ENCODE measurements at regions not wholly inside any gene's neighbourhood (a gene's known extent, or its start where the extent isn't known, plus 50 kb on each side); places are given as distances from the start of the nearest gene placed in this dataset.

DNA sequence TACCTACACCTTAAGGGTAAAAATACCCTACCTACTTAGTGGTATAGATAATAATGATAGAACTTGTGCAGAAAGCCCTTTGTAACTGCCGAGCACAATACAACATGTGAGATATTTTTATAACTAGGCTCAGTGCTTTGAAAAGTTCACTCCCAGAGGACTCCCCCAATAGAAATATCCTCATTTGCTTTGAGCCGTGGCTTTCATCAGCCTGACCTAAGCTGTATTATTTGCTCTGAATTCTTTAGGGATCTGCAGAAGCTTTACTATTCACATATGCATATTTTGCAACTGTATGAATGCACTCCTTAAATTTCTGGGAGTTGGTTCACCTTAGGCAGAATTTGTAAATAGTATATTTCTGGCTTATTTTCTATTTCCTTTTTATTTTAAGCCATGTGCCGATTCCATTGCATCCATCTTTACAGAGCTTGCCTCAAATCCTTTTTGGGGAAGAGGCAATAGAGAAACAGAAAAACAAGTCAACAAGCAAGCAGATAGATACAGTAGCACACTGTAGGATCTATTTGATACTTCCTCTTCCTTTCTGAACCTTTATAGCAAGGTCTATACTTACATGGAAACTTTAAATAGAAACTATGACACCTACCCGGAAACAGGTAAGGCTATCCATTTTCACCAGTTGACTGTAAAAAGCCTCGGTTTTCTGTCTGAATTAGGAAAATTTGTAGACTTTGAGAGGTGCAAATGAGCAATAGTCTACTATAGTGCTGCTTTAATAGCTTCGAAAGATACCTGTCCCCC is 242.5 kb upstream of the VCX3A start:
- no peak for DNase-seq

DNA sequence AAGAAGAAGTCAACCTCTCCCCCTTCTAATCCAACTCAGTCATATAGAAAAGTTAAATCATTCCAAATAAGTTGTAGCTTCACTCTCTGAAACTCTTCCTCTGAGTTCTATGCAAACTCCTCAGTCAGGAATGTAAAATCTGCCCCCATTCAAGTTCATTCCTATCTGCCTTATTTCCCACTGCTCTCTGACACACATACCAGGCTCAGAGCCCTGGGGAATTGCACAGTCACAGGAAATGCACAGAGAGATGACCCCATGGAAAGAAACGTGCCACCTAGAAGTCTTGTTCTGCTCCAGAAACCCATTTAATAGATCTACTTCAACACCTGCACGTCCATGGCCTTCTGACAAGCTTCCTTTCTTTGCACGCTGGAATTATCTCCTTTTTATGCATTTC is 236.0 kb upstream of the VCX3A start:
- DNase-seq, result no peak

DNA sequence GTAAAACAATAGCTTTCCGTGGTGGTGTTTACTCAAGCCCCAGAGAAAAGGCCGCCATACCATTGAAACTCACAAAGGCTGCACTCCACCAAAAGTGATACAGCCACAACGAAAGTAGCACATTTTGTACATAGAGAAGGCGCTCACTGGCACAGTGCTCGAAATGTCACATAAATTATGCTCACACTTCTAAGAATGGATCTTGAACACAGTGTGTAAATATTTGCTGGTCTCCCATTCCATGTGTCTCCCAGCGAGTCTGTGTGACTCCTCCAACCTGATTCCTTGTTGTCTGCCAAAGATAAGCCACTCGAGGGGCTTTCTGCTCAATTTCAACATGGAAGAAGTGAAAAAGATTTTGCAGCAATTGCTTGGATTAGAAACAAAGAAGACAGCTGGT is 234.0 kb upstream of the VCX3A start:
- DNase-seq, result no peak

DNA sequence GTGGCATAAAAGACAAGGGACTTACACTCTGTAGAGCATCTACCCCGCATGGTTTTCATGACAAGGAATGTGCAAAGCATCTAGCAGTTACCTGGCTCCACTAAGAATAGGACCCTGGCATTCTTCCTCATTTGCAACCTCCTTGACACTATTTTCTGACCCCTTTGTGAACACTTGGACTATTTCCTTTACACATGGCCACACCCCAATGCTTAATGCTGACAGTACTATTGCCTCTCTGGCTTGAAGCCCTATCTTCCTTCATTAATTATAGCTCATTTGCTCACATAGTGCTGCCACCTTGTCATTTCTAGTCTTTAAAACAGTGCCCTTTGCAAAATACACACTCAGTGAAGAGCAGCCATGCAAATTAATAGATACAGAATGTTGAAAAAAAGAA is 226.3 kb upstream of the VCX3A start:
- no peak for DNase-seq

DNA sequence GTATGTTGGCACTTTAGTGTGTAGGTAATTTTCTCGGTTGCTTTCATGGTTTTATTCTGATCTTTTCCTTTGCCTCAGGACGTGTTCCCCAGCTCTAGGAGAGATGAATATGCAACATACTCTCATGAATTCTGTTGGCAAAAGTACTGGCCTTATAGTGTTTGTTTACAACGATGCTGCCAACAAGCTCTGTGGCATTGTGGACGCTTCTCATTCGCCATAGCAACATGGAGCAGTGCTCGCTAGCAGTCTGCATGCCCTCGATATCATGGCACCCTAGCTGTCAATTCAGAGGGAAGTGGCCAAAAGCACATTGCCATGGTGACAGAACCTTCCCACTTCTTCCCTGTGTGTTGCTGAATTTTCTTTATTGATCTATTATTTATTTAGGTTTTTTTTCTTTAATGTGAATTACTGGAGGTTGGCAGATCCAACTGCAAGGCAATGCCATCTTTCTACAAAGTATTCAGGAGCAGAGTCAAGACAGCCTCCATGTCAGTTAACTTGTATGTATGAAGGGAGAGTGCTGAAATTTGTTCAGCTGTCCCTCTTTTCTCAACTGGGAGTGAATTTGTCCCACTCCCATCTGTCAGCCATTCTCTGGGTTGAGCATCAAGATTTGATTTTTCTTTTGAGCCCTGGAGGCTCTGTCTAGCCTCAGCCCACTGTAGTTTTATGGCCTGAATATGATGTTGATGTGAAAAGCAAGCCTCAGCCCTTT is 224.9 kb upstream of the VCX3A start:
- DNase-seq, result no peak

DNA sequence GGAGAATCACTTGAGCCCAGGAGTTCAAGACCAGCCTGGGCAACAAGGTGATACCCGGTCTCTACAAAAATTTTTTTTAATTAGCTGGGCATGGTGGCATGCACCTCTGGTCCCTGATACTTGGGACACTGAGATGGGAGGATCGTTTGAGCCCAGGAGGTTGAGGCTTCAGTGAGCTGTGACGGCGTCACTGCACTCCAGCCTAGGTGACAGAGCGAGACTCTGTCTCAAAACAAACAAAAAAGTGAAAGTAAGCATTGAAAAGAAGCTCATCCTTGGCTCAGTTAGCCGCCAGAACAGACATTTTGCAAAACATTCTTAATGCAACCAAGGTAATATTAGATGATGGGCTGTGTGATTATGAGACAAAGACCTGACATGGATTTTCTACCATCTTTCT is 223.3 kb upstream of the VCX3A start:
- no peak for DNase-seq

DNA sequence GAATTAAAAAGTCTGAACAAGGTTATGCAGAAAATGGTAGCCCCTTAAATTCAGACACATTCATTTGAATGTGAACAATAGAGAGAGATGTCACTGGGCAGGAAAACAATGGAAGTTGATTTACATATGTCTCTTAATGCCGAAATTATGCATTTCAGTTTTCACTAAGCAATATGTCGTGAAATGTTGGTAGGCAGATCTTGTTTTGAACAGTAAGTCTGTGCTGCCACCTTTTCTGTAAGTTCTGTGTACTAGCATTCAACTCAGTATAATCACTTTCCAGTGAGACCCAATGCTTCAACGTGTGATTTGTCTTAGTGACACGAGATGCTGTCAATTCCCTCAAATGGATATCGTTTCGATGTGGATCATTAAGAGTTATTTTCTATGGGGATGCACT is 222.7 kb upstream of the VCX3A start:
- DNase-seq, result no peak

DNA sequence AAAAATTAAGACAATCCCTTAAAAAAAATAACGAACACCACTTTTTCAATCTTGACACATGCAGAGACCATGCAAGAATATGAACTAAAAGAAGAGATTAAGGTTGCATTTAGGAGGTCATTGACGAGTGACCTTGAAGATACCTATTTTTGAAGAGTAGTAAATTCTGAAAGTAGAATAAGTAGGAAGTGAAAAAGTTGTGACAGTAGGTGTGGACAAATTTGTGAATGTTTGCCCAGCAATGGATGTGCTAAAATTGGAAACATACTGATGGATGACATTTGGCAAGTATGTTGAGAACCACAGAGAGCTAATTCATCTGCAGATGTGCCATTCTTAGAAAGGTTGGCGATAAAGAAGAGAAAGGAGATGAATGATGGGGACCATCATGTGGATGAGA is 213.7 kb upstream of the VCX3A start:
- no peak for DNase-seq

DNA sequence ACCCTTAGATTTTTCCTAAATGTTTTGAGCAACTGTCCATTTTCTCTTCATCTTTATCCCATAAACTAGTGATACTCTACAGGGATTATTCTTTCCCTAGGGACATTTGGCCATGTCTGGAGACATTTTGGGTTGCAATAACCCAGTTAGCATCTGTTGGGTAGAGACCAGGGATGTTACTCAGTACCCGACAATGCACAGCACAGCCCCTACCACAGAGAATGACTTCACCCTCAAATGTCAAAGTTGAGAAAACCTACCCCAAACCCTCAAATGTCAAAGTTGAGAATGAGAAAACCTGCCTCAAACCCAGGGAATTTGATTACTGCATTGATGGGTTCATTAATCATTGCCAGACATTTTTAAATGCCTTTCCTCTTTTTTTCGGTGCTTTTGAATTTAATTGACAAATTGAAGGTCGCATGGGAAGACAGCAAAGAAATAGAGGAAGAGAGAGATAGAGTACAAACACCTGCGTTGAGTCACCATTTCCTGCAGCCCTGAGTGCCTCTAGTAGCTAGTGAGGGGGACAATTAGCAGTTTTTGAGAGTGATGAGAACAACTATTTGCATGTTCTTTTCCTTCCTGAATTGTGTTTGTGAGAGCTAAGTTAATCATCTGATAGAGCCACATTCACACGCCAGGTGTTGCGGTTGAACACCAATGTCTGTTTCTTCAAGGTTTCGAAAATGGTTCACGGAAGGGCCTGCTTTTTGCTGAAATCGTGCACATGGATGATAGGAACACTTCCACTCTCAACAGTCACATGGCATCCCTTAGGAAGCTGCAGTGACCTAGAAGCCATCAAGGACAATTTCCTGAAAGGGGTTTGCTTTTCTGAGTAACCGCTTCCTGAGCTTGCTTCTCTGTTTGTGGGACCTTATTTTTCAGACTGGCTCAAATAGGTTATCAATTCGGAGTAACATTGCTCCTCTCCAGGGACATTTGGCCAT is 203.9 kb upstream of the VCX3A start:
- DNase-seq, result no peak

DNA sequence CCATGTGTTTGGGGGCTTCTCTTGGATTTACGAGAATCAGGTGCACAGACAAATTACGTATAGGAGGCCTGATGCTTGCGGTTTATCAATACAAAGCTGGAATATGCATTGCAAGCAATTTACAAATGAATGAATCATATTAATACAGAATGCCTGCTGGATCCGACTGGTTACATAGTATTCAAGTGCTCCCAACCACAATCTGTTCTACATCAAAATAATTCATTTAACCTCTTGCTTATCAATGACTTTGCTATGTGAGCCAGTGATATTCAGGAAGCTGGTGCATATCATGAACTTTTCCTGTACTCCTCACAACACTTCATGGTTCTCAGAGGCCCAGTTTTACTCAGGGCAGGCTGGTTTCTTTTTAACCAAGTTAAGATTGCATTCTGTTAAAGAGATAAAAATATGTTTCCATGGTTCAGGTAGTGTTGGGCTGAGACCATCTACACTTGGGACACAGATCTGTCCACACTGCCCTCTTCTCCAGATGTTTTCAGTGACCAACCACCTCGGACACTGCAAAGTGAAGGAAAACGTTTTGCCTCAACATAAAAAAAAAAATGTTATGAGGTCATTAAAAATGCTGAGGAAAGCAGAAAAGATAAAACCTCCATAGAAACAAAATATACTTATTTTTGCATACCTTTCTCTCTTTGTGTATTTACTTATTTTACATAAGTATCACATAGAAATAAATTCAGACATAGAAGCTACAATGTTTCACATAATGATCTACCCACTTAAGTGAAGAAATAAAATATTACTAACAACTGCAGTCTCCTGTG is 200.1 kb upstream of the VCX3A start:
- DNase-seq, result no peak

DNA sequence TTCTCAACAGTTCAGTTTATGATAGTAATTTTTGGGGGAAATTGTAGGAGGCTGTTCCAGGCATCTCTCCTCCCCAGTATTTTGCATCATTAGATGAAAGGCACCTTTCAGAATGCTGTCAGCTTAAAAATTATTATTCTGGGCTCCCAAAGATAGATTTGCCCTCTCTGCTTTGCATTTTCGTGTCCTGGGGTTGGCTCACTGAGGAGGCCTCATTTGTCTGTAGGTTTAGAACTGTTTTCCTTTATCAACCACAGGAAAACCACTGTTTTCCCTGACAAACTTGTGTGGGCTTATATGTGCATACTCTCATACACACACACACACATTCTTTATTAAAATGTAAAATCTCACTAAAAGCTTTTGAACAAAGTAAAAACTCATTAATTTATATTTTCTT is 197.2 kb upstream of the VCX3A start:
- DNase-seq, result no peak

DNA sequence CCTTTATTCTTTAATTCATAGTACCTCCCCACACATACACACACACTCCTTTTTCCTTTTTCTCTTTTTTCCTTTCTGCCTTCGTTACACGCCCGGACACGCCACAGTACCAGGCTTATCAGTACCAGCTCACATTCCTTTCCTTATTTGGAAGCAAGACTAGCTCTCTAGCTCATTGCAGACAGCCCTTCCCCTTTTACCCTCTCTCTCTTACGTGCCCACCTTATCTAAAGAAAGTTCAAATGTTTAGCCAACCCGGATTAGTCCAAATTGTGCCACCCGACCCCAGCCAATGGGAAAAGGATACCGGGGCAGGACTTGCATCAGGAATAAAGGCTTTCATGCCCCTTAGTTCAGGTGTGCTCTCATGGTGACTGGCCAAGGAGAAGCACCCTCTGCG is 194.7 kb upstream of the VCX3A start:
- no peak for DNase-seq

DNA sequence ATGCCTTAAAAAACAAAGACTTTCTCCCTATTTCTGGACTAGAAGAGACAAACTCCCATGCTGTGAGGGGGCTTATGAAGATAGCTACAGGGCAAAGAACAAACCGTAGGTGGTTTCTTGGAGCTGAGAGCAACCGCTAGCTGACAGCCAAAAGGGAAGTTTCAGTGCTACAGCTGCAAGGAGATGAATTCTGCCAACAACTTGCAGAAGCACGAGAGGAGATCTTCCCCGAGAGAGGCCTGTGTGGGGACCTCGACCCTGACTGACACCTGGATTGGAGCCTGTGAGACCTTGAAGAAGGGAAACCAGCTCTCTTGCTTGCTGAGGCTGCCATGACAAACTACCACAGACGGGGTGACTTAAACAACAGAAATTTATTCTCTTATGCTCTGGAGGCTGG is 183.8 kb upstream of the VCX3A start:
- no peak for DNase-seq

DNA sequence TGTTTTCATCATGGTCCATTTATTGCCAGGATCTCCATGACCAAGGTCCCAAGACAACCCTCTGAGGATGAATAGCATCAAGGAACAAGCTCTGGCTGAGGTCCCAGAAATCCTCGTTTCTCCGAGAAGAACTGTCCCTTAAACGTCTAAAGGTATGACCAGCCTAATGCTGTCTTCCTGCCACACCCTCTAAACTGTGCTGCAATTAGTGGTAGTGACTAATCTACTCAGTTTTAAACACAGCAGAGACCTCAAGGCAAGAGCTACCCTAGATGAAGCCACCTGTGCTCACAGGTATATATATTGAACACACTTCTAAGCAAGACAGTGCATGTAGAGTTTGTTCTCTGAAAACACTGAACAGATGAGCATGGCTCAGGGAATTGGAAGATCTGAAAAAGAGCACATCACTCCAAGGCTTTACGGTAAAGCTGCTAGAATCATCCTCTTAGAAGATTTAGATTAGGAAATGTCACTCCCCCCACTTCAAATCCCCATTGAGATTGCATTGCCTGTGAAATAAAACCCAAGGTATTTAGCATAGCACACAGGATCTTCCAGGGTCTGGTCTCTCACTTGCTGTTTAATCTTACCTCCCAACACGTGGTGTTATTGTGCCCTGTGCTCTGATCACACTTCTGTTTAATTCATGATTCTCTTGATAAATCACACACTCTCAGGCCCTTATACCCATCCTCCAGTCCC is 173.9 kb upstream of the VCX3A start:
- no peak for DNase-seq

DNA sequence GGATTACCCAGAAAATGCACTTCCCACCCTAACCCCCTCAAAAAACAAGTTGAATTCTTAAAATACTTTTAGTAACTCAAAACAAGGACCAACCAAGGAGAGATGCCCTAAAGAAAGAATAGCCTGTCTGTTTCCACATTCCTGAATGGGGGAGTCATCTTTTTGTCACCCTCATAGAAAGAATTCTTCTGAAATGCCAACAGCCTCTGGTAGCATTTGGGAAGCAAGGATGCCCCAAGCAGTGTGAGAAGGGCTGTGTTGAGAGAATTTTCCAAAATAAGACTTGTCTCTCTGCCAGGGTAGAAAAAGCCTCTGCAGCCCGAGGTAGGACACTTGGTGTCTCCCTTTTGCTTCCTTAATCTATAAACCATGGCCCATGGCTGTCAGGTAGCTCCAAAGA is 173.1 kb upstream of the VCX3A start:
- no peak for DNase-seq

DNA sequence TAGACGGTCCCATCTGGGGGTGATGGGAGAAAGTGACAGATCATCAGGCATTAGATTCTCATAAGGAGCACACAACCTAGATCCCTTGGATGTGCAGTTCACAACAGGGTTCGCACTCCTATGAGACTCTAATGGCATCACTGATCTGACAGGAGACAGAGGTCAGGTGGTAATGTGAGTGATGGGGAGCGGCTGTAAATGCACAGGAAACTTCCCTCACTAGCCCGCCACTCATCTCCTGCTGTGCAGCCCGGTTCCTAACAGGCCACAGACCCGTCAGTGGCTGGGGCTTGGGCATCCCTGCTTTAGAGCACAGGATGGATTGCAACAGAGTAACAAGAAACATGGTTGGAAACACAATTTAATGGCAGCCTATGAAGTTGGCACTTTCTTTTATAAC is 172.6 kb upstream of the VCX3A start:
- DNase-seq, result no peak

DNA sequence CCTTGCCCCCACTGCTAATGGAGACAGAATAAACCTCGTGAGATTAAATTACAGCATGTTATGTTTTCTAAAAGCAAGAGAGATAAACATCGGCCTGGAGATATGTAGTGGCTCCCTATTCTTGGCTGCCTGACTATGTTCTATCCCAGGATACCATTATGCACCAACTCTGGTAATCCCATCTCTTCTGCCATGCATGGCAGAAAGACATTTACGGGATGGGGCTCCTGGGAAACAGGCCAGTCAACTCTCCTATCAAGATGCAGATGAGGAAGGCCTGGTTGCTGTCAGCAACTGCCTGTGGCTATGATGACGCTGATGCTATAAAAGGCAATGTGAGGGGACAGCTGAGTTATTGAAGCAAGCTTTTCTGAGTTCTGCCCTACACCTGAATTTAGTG is 166.2 kb upstream of the VCX3A start:
- no peak for DNase-seq

DNA sequence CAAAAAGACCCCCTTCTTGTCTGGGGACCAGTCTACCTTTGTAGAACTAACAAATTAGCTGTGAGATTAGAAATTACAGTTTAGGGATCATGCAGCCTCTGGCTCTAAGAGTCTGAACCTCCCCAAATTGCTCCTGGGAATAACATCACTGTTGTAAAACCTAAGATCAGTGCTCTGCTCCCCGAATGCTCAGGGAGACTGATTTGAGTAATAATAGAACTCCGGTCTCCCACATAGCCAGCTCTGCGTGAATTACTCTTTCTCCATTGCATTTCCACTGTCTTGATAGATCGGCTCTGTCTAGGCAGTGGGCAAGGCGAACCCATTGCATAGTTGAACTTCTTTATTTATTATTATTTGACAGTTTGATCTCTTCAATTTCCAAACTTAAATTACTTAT is 160.8 kb upstream of the VCX3A start:
- DNase-seq, result no peak

DNA sequence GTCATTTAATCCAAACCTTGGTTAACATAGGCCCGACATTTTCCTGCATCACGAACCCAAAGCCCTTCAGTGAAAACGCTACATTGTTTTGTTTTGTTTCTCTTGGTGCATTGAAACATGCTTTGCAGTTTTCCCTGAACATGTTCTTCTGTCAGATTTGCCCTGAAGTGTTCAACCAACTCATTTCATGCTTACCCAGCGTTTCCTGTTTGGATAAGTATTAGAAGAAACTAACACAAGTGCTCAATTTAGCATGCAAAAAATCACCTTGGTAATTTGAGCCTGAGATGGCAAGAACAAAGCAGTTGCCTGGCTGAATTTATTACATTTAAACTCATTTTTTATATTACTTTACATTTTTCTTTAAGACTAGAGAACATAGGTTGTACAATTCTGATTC is 160.1 kb upstream of the VCX3A start:
- DNase-seq, result no peak

DNA sequence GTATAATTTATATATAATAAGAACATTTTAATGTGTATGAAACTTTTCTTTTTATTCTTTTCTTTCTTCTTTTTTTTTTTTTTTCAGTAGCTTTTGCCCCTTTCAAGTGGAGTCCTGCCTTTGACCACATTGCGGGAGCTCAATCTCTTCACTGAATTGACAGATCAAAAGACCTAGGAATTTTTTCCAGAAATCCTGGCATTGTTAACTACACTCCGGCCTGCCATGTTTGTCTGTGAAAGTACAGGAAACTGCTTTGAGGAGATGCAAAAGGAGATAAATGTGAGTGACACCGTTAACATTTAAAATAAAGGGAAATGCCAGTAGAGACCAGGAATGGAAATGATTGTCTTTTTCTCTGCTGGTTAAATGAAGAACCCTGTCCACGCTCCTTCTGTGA is 159.3 kb upstream of the VCX3A start:
- DNase-seq, result no peak

DNA sequence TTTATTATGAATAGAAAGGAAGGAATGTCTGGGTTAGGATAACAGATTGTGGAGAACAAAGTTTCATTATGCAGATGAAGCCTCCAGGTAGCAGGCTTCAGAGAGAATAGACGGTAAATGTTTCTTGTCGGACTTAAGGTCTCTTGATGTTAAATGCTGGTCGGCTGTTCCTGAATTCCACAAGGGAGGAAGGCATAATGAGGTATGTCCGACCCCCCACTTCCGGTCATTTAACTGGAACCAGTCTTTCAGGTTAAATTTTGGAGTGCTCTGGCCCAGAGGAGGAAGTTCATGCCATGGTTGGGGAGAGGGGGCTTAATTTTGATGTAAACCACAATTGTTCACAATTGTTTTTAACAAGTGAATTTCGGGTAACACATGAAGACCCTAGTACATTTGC is 158.1 kb upstream of the VCX3A start:
- no peak for DNase-seq

DNA sequence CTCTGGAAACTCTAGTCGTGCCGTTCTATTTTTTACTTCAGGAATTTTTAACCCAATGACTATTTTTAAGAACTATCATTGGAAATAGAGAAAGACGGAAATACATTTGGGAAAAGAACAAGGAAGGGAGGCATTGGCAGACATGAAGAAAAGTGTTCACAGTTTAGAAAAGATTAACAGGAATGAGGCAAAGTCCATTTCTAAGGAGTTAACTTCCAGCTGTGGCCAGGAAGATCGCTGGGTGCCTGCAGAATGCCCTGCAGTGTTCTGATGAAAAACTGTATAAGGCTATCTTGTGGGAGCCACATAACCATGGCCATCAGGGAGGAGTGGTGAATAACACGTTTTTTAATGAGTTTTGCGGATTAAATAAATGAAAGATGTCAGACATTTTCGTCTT is 150.6 kb upstream of the VCX3A start:
- no peak for DNase-seq

Data from fibroblast of skin of right quadriceps (primary cell).